AG04450 (cell line): ENCODE measurements at regions not wholly inside any gene's neighbourhood (a gene's known extent, or its start where the extent isn't known, plus 50 kb on each side); places are given as distances from the start of the nearest gene placed in this dataset.

Experiments
- CTCF ChIA-PET: fragments of 300-600, 350-600 bp; formaldehyde crosslinking; extraction: SDS; loops from one replicate; lab custom pipeline; 2022; ENCODE audit warnings: antibody characterized with exemption, inconsistent platforms; lab: Charles Lee
- POLR2A ChIA-PET: fragments of 350-600 bp; formaldehyde crosslinking; extraction: SDS; loops from one replicate; lab custom pipeline; 2021; ENCODE audit warnings: antibody characterized with exemption, inconsistent platforms; lab: Yijun Ruan, JAX
- DNase-seq: peaks from one replicate; pipeline ENCODE4 v3.0.0-alpha.2; 2011; ENCODE audit warnings: low read depth, low spot score
- H3K27ac ChIP-seq: one replicate; pipeline ENCODE4 v1.5.1; 2012; ENCODE audit warnings: low read depth, low read length, control low read depth
- H3K27me3 ChIP-seq: one replicate; pipeline ENCODE4 v1.6.0; 2012; ENCODE audit warnings: low read length; ENCODE audit not compliant: control insufficient read depth, insufficient read depth
- H3K4me3 ChIP-seq: 2 replicates; pipeline ENCODE4 v1.5.1; 2011; ENCODE audit warnings: mild to moderate bottlenecking, low read depth, low read length, control low read depth
- H3K9me3 ChIP-seq: 2 replicates; pipeline ENCODE4 v1.5.1; 2012; ENCODE audit warnings: low read length; ENCODE audit not compliant: control insufficient read depth, insufficient read depth
- TF ChIP-seq, protein P1 (sequence below): IDR thresholded peaks from 2 replicates; pipeline ENCODE4 v1.5.1; 2011; ENCODE audit warnings: low read depth, low read length, control low read depth, inconsistent platforms

DNA sequence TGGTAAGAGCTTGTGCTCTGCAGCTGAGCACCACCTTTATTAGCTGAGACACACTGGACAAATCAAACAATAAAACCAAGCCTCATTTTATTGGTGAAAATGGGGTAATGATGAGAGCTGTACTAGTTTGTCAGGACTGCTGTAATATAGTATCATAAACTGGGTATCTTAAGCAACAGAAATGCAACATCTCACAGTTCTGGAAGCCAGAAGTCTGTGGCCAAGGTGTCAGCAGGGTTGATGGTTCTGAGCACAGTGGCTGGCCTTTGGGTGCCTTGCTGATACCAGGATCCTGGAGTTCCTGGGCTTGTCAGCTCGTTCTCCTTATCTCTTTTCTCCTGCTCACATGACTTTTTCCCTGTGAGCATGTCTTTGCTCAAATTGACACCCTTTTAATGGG lies 513.1 kb downstream of the IRX1 start:
- POLR2A ChIA-PET: no interaction called here
- Histone ChIP-seq H3K27ac (no peak overlapping the region), H3K4me3 (no peak overlapping the region), H3K9me3 (peaks cover 48% of the 10 kb centered on the region), H3K27me3 (no peaks in the 10 kb centered on the region)
- CTCF ChIA-PET: no interaction called here
- DNase-seq: no peak
- TF ChIP-seq, protein P1, sequence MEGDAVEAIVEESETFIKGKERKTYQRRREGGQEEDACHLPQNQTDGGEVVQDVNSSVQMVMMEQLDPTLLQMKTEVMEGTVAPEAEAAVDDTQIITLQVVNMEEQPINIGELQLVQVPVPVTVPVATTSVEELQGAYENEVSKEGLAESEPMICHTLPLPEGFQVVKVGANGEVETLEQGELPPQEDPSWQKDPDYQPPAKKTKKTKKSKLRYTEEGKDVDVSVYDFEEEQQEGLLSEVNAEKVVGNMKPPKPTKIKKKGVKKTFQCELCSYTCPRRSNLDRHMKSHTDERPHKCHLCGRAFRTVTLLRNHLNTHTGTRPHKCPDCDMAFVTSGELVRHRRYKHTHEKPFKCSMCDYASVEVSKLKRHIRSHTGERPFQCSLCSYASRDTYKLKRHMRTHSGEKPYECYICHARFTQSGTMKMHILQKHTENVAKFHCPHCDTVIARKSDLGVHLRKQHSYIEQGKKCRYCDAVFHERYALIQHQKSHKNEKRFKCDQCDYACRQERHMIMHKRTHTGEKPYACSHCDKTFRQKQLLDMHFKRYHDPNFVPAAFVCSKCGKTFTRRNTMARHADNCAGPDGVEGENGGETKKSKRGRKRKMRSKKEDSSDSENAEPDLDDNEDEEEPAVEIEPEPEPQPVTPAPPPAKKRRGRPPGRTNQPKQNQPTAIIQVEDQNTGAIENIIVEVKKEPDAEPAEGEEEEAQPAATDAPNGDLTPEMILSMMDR: no peak

DNA sequence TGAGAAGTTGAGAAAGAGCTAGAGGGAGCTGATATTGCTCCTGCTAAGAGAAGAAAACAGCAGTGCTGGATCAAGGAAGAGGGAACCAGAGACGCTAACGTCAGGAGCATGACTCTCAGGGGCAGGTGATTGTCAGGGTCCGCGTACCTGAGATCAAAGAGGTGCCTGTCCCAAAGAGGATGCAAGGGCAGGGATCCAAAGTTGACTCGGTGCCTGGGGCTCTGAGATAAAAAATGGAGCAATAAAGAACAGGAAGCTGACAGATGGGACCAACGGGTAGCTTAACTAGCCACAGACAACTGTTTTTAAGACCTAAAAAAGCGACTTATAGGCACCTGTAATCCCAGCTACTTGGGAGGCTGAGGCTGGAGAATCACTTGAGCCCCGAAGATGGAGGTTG lies 517.8 kb downstream of the IRX1 start:
- H3K9me3 ChIP-seq: peaks cover 43% of the 10 kb centered on the region
- no peak for DNase-seq
- no peaks in the 10 kb centered on the region for H3K27me3 ChIP-seq
- H3K4me3 ChIP-seq: no peak overlapping the region
- TF ChIP-seq, protein P1: no peak
- no peak overlapping the region for H3K27ac ChIP-seq
- ChIA-PET CTCF (no interaction called here), POLR2A (no interaction called here)

DNA sequence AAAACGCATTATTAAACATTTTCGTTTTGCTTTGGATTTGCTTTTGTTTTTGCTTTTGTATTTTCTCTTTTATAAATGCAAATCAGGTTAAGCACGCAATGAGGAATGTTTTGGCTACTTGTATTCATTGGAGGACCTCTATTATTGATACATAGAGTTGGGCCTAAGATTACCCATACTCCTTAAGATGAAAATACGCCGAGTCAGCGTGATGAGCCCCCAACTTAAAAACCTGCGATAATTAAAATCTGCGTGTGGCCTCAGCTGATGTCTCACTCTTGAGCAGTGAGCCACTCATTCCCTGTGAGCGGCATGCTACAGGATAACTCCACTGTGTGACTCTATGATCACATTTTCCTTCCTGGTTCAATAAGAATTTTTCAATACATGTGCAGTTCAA lies 518.3 kb downstream of the IRX1 start:
- no peak for DNase-seq
- CTCF ChIA-PET: no interaction called here
- no peak overlapping the region for H3K4me3 ChIP-seq

DNA sequence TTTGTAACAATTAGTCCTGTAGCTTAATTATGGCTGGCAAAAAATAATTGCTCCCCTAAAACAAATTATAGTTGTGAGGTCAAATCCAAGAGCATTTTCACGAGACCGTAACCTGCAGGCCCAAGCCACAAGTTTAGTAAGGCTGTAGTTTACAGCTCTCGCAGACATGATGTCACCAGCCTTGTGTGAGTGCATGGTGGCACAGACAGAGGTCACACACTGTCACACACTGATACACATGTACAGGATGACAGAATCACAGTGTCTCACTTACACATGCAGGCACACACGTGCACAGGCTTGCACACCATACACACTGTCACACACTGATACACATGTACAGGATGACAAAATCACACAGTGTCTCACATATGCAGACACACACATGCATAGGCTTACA lies 518.8 kb downstream of the IRX1 start:
- DNase-seq: no peak
- CTCF ChIA-PET: no interaction called here
- POLR2A ChIA-PET: no interaction called here
- Histone ChIP-seq H3K4me3 (no peak overlapping the region), H3K27me3 (no peaks in the 10 kb centered on the region), H3K9me3 (peaks cover 40% of the 10 kb centered on the region), H3K27ac (no peak overlapping the region)
- TF ChIP-seq, protein P1: no peak

More for the DNA sequence above, 518.3 kb downstream of the IRX1 start:
- Histone ChIP-seq H3K9me3 (peaks cover 38% of the 10 kb centered on the region), H3K27ac (no peak overlapping the region), H3K27me3 (no peaks in the 10 kb centered on the region)
- POLR2A ChIA-PET: no interaction called here
- TF ChIP-seq, protein P1: no peak

DNA sequence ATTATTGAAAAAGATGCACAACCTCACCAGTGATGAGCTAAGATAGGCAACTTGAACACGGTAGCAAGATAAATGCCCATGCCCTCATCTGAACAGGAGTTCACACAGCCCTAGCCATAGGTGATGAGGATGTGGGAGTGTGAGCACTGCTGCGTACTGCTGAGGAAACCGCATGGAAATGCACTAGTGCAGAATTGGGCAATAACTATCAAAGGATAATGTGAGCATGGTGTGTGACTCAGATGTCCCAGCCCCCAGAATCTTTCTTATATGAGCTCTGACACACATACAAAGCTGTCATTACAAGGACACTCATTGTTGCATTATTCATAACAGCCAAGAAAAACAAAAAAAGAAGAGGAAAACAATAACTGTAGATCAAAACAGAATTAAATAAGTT lies 521.2 kb downstream of the IRX1 start:
- no peaks in the 10 kb centered on the region for H3K27me3 ChIP-seq
- CTCF ChIA-PET: no interaction called here

More for the DNA sequence above, 521.2 kb downstream of the IRX1 start:
- POLR2A ChIA-PET: no interaction called here
- Histone ChIP-seq H3K4me3 (no peak overlapping the region), H3K27ac (no peak overlapping the region), H3K9me3 (peaks cover 37% of the 10 kb centered on the region)
- DNase-seq: no peak
- TF ChIP-seq, protein P1: no peak
